Lung (tissue), 11 donors: ENCODE measurements at regions not wholly inside any gene's neighbourhood (a gene's known extent, or its start where the extent isn't known, plus 50 kb on each side); places are given as distances from the start of the nearest gene placed in this dataset.

ENCODE experiments used
- ATAC-seq: fragments of 200-7000 bp; cut with Tn5 transposase; one replicate; pipeline ENCODE4 v1.9.1; 2020; ENCODE audit warnings: moderate number of reproducible peaks; ENCODE audit not compliant: insufficient read depth, low FRiP score
- DNase-seq, 3 donors: peaks; one replicate each; pipeline ENCODE4 v3.0.0-alpha.2; 2013 to 2017
- H3K27ac ChIP-seq, 2 donors: one replicate each; pipeline ENCODE4 v1.5.1; 2013; ENCODE audit warnings: mild to moderate bottlenecking in 2 of 2, moderate library complexity in 2 of 2, control low read depth in 1 of 2, inconsistent platforms in 1 of 2, low read depth in 1 of 2, low read length in 1 of 2
- H3K27me3 ChIP-seq, 3 donors: one replicate each; pipeline ENCODE4 v1.5.1; 2013; ENCODE audit warnings: low read length in 2 of 3; ENCODE audit not compliant: control insufficient read depth in 3 of 3, insufficient read depth in 3 of 3
- H3K36me3 ChIP-seq, 4 donors: one replicate each; pipeline ENCODE4 v1.5.1; 2013; ENCODE audit warnings: low read length in 4 of 4, mild to moderate bottlenecking in 1 of 4, moderate library complexity in 1 of 4; ENCODE audit not compliant: control insufficient read depth in 4 of 4, insufficient read depth in 4 of 4
- H3K4me1 ChIP-seq, 5 donors: one replicate each; pipeline ENCODE4 v1.5.1; 2013; ENCODE audit warnings: low read length in 5 of 5, mild to moderate bottlenecking in 2 of 5, moderate library complexity in 1 of 5; ENCODE audit not compliant: control insufficient read depth in 5 of 5, insufficient read depth in 5 of 5
- H3K4me3 ChIP-seq: one replicate; pipeline ENCODE4 v1.5.1; 2013; ENCODE audit warnings: mild to moderate bottlenecking, control low read depth, moderate library complexity
- H3K9ac ChIP-seq, 2 donors: one replicate each; pipeline ENCODE4 v1.5.1; 2013; ENCODE audit warnings: low read length in 2 of 2, control low read depth in 1 of 2; ENCODE audit not compliant: insufficient read depth in 1 of 2
- H3K9me3 ChIP-seq, 4 donors: one replicate each; pipeline ENCODE4 v1.5.1; 2013; ENCODE audit warnings: low read length in 3 of 4, mild to moderate bottlenecking in 1 of 4, moderate library complexity in 1 of 4; ENCODE audit not compliant: control insufficient read depth in 4 of 4, insufficient read depth in 3 of 4
- WGBS, 2 donors: extraction: QIAGEN DNeasy Blood & Tissue Kit; methylation state at CpG; one replicate each; pipeline ENCODE4 v1.1.7; 2013; 5-methylcytosine and 5-hydroxymethylcytosine counted together
- TF ChIP-seq, protein P1 (sequence below): IDR thresholded peaks from 2 replicates; pipeline ENCODE4 v1.5.1; 2012; ENCODE audit warnings: mild to moderate bottlenecking; ENCODE audit errors: control extremely low read depth, extremely low read depth
- donor health status: control.
- donor health status: control.
- donor health status: Bipolar disorder and iron deficiency.
- donor health status: healthy.
- donor health status: DM: yes; HTN: yes; CAD: no.

DNA sequence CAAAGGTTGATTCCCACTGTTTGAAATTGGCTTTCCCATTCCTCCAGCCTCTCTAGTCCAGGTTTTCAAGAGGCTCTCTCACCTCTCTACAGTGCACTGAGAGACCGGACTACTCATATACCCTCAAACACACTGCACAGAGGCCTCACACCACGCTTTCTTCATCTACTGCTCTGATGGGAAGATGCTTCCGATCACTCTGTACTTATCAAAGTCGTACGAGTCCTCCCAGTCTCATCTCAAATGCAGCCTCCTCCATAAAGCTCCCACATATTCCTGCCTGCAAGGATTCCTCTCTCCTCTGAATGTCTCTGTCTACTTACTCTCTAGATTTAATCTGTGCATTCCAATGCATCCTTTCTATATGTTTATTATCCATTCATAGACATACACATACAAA is 164.4 kb downstream of the EFNB2 start:
- DNase-seq (no peak), ATAC-seq (no peak)
- Histone ChIP-seq H3K9me3 (no peaks in the 10 kb centered on the region), H3K9ac (no peak overlapping the region), H3K4me3 (no peak overlapping the region), H3K4me1 (peaks cover 0 to 27% (median 5%) of the 10 kb centered on the region in 5 donors), H3K27me3 (no peaks in the 10 kb centered on the region), H3K36me3 (no peaks in the 10 kb centered on the region), H3K27ac (no peak overlapping the region)
- TF ChIP-seq, protein P1, sequence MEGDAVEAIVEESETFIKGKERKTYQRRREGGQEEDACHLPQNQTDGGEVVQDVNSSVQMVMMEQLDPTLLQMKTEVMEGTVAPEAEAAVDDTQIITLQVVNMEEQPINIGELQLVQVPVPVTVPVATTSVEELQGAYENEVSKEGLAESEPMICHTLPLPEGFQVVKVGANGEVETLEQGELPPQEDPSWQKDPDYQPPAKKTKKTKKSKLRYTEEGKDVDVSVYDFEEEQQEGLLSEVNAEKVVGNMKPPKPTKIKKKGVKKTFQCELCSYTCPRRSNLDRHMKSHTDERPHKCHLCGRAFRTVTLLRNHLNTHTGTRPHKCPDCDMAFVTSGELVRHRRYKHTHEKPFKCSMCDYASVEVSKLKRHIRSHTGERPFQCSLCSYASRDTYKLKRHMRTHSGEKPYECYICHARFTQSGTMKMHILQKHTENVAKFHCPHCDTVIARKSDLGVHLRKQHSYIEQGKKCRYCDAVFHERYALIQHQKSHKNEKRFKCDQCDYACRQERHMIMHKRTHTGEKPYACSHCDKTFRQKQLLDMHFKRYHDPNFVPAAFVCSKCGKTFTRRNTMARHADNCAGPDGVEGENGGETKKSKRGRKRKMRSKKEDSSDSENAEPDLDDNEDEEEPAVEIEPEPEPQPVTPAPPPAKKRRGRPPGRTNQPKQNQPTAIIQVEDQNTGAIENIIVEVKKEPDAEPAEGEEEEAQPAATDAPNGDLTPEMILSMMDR = no peak
- WGBS, 2 donors = 92 to 96% methylated on average over 5 of the region's 5 CpGs

DNA sequence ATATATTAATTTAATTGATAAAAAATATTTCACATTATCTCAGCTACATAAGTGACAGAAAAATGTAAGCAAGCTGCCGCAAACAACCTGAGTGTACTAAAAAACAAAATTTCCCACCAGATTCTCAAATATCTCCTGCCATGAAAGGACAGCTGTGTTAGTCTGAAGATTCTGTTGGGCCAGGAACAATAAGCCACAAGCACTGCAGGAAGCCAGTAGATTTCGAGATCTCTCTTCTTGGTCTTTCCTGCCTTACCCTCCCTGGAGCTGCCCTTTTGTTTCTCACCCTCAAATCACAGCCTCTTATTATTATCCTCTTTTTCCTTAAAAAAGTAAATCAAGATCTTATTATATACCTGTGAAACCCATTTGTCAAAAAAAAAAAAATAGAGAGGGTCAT is 165.6 kb downstream of the EFNB2 start:
- H3K9me3 ChIP-seq = no peaks in the 10 kb centered on the region
- ATAC-seq (no peak), DNase-seq (no peak)
- no peak overlapping the region for H3K27ac ChIP-seq
- no peak overlapping the region for H3K4me3 ChIP-seq
- H3K9ac ChIP-seq = no peak overlapping the region
- TF ChIP-seq, protein P1 = no peak
- WGBS, 2 donors = 83 to 84% methylated on average over 2 of the region's 2 CpGs
- H3K36me3 ChIP-seq = no peaks in the 10 kb centered on the region
- H3K27me3 ChIP-seq = no peaks in the 10 kb centered on the region
- peaks cover 0 to 27% (median 5%) of the 10 kb centered on the region in 5 donors for H3K4me1 ChIP-seq

DNA sequence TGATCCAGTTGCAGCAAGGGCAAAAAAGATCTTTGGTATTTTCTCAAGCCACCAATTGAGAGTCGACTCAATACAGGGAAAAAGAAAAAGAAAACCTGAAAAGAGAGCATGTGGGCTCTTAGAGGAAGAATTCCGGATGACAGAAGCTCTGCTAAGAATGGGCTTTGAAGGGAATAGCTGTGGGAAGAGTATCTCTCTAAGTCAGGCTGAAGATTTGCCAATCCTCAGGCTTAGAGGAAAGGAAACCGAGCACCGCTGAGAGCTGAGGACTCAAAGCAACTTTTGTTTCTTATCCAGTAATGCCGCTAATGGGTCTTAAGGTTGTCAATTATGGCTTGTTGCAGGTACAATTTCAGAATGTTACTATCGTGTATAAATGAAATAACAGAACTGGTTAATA is 166.4 kb downstream of the EFNB2 start:
- Histone ChIP-seq H3K36me3 (no peaks in the 10 kb centered on the region), H3K4me3 (no peak overlapping the region), H3K9ac (no peak overlapping the region), H3K27ac (no peak overlapping the region), H3K27me3 (no peaks in the 10 kb centered on the region), H3K4me1 (peaks cover 0 to 20% (median 3%) of the 10 kb centered on the region in 5 donors), H3K9me3 (peaks cover 0 to 3% (median under 1%) of the 10 kb centered on the region in 4 donors)
- ATAC-seq (no peak), DNase-seq (no peak)
- WGBS, 2 donors = 86 to 91% methylated on average over 6 of the region's 6 CpGs
- TF ChIP-seq, protein P1 = no peak

DNA sequence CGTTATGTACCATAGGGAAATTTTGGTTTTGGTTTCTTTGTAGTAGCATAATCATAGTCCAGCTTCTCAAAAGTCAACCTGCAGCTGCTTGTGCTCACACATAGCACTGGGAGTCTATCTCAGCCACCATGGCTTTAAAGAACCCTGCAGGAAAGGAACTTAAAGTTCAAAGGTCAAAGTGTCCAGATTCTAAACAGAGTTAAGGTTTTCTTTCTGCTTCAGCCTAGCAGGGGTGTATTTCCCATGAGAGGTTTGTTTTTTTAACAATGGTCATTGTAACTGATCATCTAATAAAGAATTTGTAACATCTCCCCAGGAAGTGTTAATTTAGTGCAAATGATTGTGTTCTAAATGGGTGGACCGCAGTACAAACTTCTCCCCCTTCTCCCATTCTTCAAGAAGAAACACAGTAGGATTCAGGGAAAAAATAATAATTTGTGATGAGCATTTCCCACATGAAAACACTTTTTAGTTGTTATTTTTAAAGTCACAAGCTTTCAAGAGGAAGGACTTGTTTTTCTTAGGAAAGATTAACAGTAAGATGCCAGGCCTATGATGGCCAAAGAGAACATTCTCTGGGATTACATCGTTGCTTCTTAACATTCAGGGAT is 168.0 kb downstream of the EFNB2 start:
- Histone ChIP-seq H3K27ac (no peak overlapping the region), H3K27me3 (no peaks in the 10 kb centered on the region), H3K36me3 (no peaks in the 10 kb centered on the region), H3K4me3 (no peak overlapping the region), H3K9ac (no peak overlapping the region), H3K4me1 (peaks cover 0 to 4% (median 0%) of the 10 kb centered on the region in 5 donors), H3K9me3 (peaks cover 0 to 3% (median under 1%) of the 10 kb centered on the region in 4 donors)
- no peak for ATAC-seq
- DNase-seq = no peak
- TF ChIP-seq, protein P1 = no peak
- 75 to 77% methylated on average over 3 of the region's 3 CpGs for WGBS, 2 donors
